ENCODE measurements at regions not wholly inside any gene's neighbourhood (a gene's known extent, or its start where the extent isn't known, plus 50 kb on each side); places are given as distances from the start of the nearest gene placed in this dataset.

DNA sequence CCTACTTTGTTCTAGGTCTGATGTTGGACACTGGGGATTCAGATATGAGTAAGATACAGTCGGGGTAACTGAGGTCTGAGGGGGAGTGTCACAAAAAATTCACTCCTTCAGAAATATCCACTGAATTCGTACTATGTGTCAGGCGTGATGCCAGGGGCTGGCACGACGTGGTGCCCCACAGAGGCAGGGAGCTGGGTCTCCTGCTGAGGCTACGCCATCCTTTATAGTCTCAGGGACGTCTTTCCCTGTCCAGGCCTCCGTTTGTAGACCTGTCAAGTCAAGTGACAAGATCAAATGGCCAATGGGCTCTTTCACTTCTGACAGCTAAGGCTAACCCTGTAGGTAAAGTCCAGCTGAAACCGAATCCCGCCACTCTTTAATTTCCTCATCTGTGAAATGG lies 118.8 kb upstream of the SMIM23 start:
- Histone ChIP-seq H3K9me3 (no peaks in the 10 kb centered on the region), H3K4me1 (no peaks in the 10 kb centered on the region), H3K4me3 (no peak overlapping the region), H3K36me3 (no peaks in the 10 kb centered on the region), H3K27ac (no peak overlapping the region), H3K27me3 (no peaks in the 10 kb centered on the region)
- no peak for ATAC-seq
- TF ChIP-seq POLR2A (IDR thresholded peaks at IDR 0.05) = no peak
- TF ChIP-seq, protein P1, sequence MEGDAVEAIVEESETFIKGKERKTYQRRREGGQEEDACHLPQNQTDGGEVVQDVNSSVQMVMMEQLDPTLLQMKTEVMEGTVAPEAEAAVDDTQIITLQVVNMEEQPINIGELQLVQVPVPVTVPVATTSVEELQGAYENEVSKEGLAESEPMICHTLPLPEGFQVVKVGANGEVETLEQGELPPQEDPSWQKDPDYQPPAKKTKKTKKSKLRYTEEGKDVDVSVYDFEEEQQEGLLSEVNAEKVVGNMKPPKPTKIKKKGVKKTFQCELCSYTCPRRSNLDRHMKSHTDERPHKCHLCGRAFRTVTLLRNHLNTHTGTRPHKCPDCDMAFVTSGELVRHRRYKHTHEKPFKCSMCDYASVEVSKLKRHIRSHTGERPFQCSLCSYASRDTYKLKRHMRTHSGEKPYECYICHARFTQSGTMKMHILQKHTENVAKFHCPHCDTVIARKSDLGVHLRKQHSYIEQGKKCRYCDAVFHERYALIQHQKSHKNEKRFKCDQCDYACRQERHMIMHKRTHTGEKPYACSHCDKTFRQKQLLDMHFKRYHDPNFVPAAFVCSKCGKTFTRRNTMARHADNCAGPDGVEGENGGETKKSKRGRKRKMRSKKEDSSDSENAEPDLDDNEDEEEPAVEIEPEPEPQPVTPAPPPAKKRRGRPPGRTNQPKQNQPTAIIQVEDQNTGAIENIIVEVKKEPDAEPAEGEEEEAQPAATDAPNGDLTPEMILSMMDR (IDR thresholded peaks at IDR 0.05 in 4 of 5, conservative IDR thresholded peaks at IDR 0.05 in 1 of 5) = no peak
- in situ Hi-C loops (cut with MboI; ENCODE audit: low sequenced_read_pairs in 4 of 4) (no loop called here), intact Hi-C loops (cut with DNase I; ENCODE audit: low total_unique reads) (no loop called here)
- no peak for DNase-seq

GRCh38 chr5:171667341-171668096 lies 118.1 kb upstream of the SMIM23 start:
- H3K27ac ChIP-seq = no peak overlapping the region
- intact Hi-C loops (cut with DNase I; ENCODE audit: low total_unique reads) (no loop called here), in situ Hi-C loops (cut with MboI; ENCODE audit: low sequenced_read_pairs in 4 of 4) (no loop called here)
- no peaks in the 10 kb centered on the region for H3K4me1 ChIP-seq
- H3K36me3 ChIP-seq = no peaks in the 10 kb centered on the region
- ATAC-seq = no peak
- no peak overlapping the region for H3K4me3 ChIP-seq
- H3K9me3 ChIP-seq = no peaks in the 10 kb centered on the region
- no peaks in the 10 kb centered on the region for H3K27me3 ChIP-seq
- DNase-seq = no peak
- TF ChIP-seq POLR2A (IDR thresholded peaks at IDR 0.05) = no peak
- TF ChIP-seq, protein P1 (IDR thresholded peaks at IDR 0.05 in 4 of 5, conservative IDR thresholded peaks at IDR 0.05 in 1 of 5) = no peak

GRCh38 chr5:171668097-171668412 lies 117.6 kb upstream of the SMIM23 start:
- H3K4me3 ChIP-seq = no peak overlapping the region
- no peak for ATAC-seq
- no peak overlapping the region for H3K27ac ChIP-seq

GRCh38 chr5:171669571-171669970 lies 116.0 kb upstream of the SMIM23 start:
- Histone ChIP-seq H3K36me3 (no peaks in the 10 kb centered on the region), H3K27ac (no peak overlapping the region), H3K9me3 (no peaks in the 10 kb centered on the region), H3K4me1 (no peaks in the 10 kb centered on the region), H3K27me3 (no peaks in the 10 kb centered on the region), H3K4me3 (no peak overlapping the region)
- in situ Hi-C loops (cut with MboI; ENCODE audit: low sequenced_read_pairs in 4 of 4) = no loop called here
- TF ChIP-seq, protein P1 (IDR thresholded peaks at IDR 0.05 in 4 of 5, conservative IDR thresholded peaks at IDR 0.05 in 1 of 5) = no peak
- no peak for TF ChIP-seq POLR2A (IDR thresholded peaks at IDR 0.05)
- intact Hi-C loops (cut with DNase I; ENCODE audit: low total_unique reads) = no loop called here
- ATAC-seq (no peak), DNase-seq (no peak)

More at GRCh38 chr5:171668097-171668412, 117.6 kb upstream of the SMIM23 start:
- intact Hi-C loops (cut with DNase I; ENCODE audit: low total_unique reads) = no loop called here
- no peak for DNase-seq
- Histone ChIP-seq H3K9me3 (no peaks in the 10 kb centered on the region), H3K4me1 (no peaks in the 10 kb centered on the region), H3K36me3 (no peaks in the 10 kb centered on the region), H3K27me3 (no peaks in the 10 kb centered on the region)
- in situ Hi-C loops (cut with MboI; ENCODE audit: low sequenced_read_pairs in 4 of 4) = no loop called here
- TF ChIP-seq, protein P1 (IDR thresholded peaks at IDR 0.05 in 4 of 5, conservative IDR thresholded peaks at IDR 0.05 in 1 of 5) = no peak

- H3K9me3 ChIP-seq = no peaks in the 10 kb centered on the region
- no peaks in the 10 kb centered on the region for H3K4me1 ChIP-seq
- no peak overlapping the region for H3K27ac ChIP-seq
- in situ Hi-C loops (cut with MboI; ENCODE audit: low sequenced_read_pairs in 4 of 4) (no loop called here), intact Hi-C loops (cut with DNase I; ENCODE audit: low total_unique reads) (no loop called here)
- no peak for ATAC-seq
- no peaks in the 10 kb centered on the region for H3K27me3 ChIP-seq
- no peaks in the 10 kb centered on the region for H3K36me3 ChIP-seq
- TF ChIP-seq, protein P1 (IDR thresholded peaks at IDR 0.05 in 4 of 5, conservative IDR thresholded peaks at IDR 0.05 in 1 of 5) = no peak
- no peak for TF ChIP-seq POLR2A (IDR thresholded peaks at IDR 0.05)
- no peak for DNase-seq
- H3K4me3 ChIP-seq = no peak overlapping the region
These were observed 113.1 kb upstream of the SMIM23 start for GRCh38 chr5:171672556-171672955.

Measured in gastrocnemius medialis (tissue), 4 donors.